MCF 10A (cell line): ENCODE measurements at regions not wholly inside any gene's neighbourhood (a gene's known extent, or its start where the extent isn't known, plus 50 kb on each side); places are given as distances from the start of the nearest gene placed in this dataset.

ENCODE experiments used
- BruUV-seq: library from RNA; stranded (reverse); fragments of 400-500 nt; replicated peaks from 2 replicates; lab custom pipeline; 2021; lab: Mats Ljungman, UMichigan
- CTCF ChIA-PET: fragments of 300-600 bp; sonication (Branson Sonifier 250); formaldehyde crosslinking; extraction: SDS; loops from one replicate; lab custom pipeline; 2021; ENCODE audit warnings: antibody characterized with exemption, inconsistent platforms; lab: Yijun Ruan, JAX
- POLR2A ChIA-PET: fragments of 300-600, 350-650 bp; sonication (Branson Sonifier 250); formaldehyde crosslinking; extraction: SDS; loops from one replicate; lab custom pipeline; 2020; ENCODE audit warnings: antibody characterized with exemption, inconsistent platforms; lab: Yijun Ruan, JAX
- DNase-seq: peaks from one replicate; pipeline ENCODE4 v3.0.0-alpha.2; 2018; ENCODE audit not compliant: unreplicated experiment
- H3K27ac Mint-ChIP-seq: one replicate; pipeline ENCODE4 v1.8.0; 2022; ENCODE audit warnings: mild to moderate bottlenecking, low read depth, mixed read lengths; ENCODE audit not compliant: unreplicated experiment
- H3K27me3 Mint-ChIP-seq: one replicate; pipeline ENCODE4 v1.8.0; 2022; ENCODE audit warnings: mixed read lengths; ENCODE audit not compliant: insufficient read depth, unreplicated experiment
- H3K36me3 Mint-ChIP-seq: one replicate; pipeline ENCODE4 v1.8.0; 2022; ENCODE audit warnings: mild to moderate bottlenecking, moderate library complexity, mixed read lengths; ENCODE audit not compliant: insufficient read depth, unreplicated experiment
- H3K4me1 Mint-ChIP-seq: one replicate; pipeline ENCODE4 v1.8.0; 2022; ENCODE audit warnings: mixed read lengths; ENCODE audit not compliant: insufficient read depth, unreplicated experiment
- H3K4me3 Mint-ChIP-seq: one replicate; pipeline ENCODE4 v1.8.0; 2022; ENCODE audit warnings: mild to moderate bottlenecking, moderate library complexity, mixed read lengths; ENCODE audit not compliant: unreplicated experiment
- H3K9me3 Mint-ChIP-seq: one replicate; pipeline ENCODE4 v1.8.0; 2022; ENCODE audit warnings: mixed read lengths; ENCODE audit not compliant: unreplicated experiment
- intact Hi-C: fragments of 100-400 bp; cut with micrococcal nuclease; formaldehyde crosslinking; loops from 2 replicates; pipeline ENCODE4 v1.14.1; 2022
- TF ChIP-seq, protein P1 (sequence below): fragments of 200-600 bp; IDR thresholded peaks from one replicate; pipeline ENCODE4 v1.8.0; 2022; ENCODE audit warnings: antibody characterized with exemption, mild to moderate bottlenecking; ENCODE audit not compliant: unreplicated experiment

DNA sequence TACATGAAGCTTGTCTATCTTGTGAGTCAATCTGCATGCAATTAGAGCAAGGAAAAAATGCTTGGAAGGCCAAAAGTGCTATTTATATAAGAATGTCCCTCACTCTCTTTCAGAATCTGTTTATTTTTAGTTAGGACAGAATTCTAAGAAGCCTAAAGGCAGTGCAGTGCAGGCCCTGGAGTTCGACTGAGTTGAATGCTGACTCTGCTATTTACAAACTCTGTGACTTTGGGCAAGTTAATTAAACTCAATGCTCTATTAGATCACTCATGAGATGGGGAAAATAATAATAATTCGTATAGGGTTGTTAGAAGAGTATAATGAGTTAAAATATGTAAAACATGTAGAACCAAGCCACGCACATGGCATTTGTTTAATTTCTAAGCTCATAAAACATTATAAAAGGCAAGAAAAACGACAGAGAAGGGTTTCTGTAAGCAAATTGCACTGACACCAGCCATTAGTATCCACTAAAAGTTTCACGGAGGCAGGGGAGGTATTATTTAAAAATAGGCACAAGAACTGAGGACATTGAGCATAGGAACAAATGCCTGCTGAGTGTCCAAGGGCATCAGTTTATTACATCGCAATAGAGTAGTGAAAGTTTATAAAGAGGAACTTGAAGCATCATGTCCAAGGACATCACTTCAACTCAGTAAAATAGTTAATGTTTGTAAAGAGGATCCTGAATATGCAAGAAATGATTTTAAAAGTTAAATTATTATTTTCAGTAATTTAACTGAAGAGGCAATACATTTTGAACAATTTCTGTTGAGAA, 115.0 kb upstream of the INPP4B start:
- no peak overlapping the region for H3K4me3 Mint-ChIP-seq
- H3K9me3 Mint-ChIP-seq, result no peaks in the 10 kb centered on the region
- H3K4me1 Mint-ChIP-seq, result peaks cover 20% of the 10 kb centered on the region
- H3K36me3 Mint-ChIP-seq, result no peaks in the 10 kb centered on the region
- intact Hi-C loops, result no loop called here
- H3K27ac Mint-ChIP-seq, result no peak overlapping the region
- no peak for DNase-seq
- ChIA-PET POLR2A (no interaction called here), CTCF (interaction anchor here (1.4 kb wide), 1 partner anchor 25 kb away, joined by 3 read pairs; no protein-coding TSS in a partner anchor)
- TF ChIP-seq, protein P1, sequence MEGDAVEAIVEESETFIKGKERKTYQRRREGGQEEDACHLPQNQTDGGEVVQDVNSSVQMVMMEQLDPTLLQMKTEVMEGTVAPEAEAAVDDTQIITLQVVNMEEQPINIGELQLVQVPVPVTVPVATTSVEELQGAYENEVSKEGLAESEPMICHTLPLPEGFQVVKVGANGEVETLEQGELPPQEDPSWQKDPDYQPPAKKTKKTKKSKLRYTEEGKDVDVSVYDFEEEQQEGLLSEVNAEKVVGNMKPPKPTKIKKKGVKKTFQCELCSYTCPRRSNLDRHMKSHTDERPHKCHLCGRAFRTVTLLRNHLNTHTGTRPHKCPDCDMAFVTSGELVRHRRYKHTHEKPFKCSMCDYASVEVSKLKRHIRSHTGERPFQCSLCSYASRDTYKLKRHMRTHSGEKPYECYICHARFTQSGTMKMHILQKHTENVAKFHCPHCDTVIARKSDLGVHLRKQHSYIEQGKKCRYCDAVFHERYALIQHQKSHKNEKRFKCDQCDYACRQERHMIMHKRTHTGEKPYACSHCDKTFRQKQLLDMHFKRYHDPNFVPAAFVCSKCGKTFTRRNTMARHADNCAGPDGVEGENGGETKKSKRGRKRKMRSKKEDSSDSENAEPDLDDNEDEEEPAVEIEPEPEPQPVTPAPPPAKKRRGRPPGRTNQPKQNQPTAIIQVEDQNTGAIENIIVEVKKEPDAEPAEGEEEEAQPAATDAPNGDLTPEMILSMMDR, result no peak
- H3K27me3 Mint-ChIP-seq, result no peaks in the 10 kb centered on the region
- BruUV-seq, result no TSS peak

DNA sequence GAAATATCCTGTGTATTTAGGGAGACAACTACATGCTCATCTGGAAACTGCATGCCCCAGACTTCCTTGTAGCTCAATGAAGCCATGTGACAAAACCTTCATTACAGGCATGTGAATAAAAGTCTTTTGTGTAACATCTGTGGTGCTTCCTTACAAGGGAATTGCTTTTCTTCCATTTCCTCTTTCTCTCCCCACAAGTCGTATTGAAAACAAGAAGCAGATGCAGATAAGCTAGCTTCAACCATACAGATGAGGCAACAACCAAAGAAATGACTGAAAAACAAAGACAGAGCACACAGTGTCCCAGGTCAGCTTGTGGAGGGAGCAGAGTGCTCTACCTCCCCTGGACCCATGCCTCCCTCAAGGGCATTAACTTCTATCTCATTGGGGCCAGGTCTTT, 115.8 kb upstream of the INPP4B start:
- peaks cover 20% of the 10 kb centered on the region for H3K4me1 Mint-ChIP-seq
- TF ChIP-seq, protein P1, result no peak
- H3K4me3 Mint-ChIP-seq, result no peak overlapping the region
- BruUV-seq, result no TSS peak
- DNase-seq, result no peak
- no peaks in the 10 kb centered on the region for H3K9me3 Mint-ChIP-seq
- no peaks in the 10 kb centered on the region for H3K27me3 Mint-ChIP-seq
- no peak overlapping the region for H3K27ac Mint-ChIP-seq
- ChIA-PET POLR2A (no interaction called here), CTCF (no interaction called here)
- H3K36me3 Mint-ChIP-seq, result no peaks in the 10 kb centered on the region
- intact Hi-C loops, result no loop called here

DNA sequence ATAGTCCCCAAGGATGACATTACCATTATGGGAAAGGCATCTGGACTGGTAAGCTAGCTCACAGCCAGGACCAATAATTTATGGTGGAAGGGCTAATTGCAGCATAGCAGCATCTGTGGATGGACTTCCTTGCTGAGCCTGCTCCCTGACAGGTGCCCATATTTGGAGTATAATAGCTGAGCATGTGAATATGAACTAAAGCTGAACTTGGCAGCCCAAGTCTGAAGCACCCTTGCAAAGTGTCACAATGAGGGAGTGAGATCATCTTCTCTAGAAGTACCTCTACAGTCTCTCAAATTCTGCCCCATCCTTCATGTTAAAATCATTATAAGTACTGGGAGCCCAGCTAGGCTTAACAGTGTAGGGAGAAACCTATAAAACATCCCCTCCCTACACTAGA, 128.2 kb upstream of the INPP4B start:
- Mint-ChIP-seq H3K27ac (no peak overlapping the region), H3K27me3 (peaks cover 19% of the 10 kb centered on the region), H3K9me3 (no peaks in the 10 kb centered on the region), H3K4me1 (no peaks in the 10 kb centered on the region), H3K4me3 (no peak overlapping the region), H3K36me3 (no peaks in the 10 kb centered on the region)
- TF ChIP-seq, protein P1, result no peak
- intact Hi-C loops, result no loop called here
- BruUV-seq, result no TSS peak
- ChIA-PET POLR2A (interaction anchor here (0.6 kb wide), 1 partner anchor 78 kb away, joined by 3 read pairs; no protein-coding TSS in a partner anchor), CTCF (interaction anchor here (1.8 kb wide), 1 partner anchor 11 kb away, joined by 10 read pairs; no protein-coding TSS in a partner anchor)
- DNase-seq, result no peak

DNA sequence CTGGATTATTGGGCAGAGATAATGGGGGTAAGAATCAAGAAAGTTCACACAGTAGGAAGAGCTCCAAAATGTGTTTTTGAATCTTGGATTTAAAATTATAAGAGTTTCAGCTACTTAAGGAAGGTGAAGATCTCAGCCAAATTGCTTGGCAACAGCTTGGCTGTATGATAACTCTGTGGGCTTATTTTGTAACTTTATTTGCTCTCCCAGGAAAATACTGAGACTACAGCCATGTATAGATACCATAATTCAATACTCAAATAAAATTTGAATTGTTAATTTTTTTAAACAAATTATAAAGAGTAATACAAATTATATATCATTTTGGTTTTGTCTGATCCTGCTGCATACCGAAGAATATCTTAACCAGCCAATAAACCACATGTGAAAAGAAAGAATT, 129.5 kb upstream of the INPP4B start:
- TF ChIP-seq, protein P1, result no peak
- Mint-ChIP-seq H3K4me3 (no peak overlapping the region), H3K27me3 (peaks cover 31% of the 10 kb centered on the region), H3K4me1 (no peaks in the 10 kb centered on the region), H3K36me3 (no peaks in the 10 kb centered on the region), H3K9me3 (no peaks in the 10 kb centered on the region), H3K27ac (no peak overlapping the region)
- POLR2A ChIA-PET, result interaction anchor here (0.6 kb wide), 1 partner anchor 234 kb away, joined by 3 read pairs; no protein-coding TSS in a partner anchor
- no TSS peak for BruUV-seq
- intact Hi-C loops, result no loop called here
- DNase-seq, result no peak
- CTCF ChIA-PET, result interaction anchor here (0.7 to 1.8 kb wide), 2 partner anchors 10 to 1113 kb away, joined by 3 to 10 read pairs; no protein-coding TSS in a partner anchor
